SU-DHL-6 (cell line): ENCODE measurements at regions not wholly inside any gene's neighbourhood (a gene's known extent, or its start where the extent isn't known, plus 50 kb on each side); places are given as distances from the start of the nearest gene placed in this dataset.

Experiments
- EZH2phosphoT487 ChIP-seq: fragments of 200-600 bp; sonication (generic), shearing (Covaris generic); conservative IDR thresholded peaks from 2 replicates; pipeline ENCODE4 v1.6.1; 2018; ENCODE audit warnings: mild to moderate bottlenecking, antibody characterized with exemption, low read length, moderate library complexity, mixed read lengths
- TF ChIP-seq, protein P1 (sequence below): fragments of 200-600 bp; sonication (generic); IDR thresholded peaks from one replicate; pipeline ENCODE4 v1.5.1; 2017; ENCODE audit warnings: antibody characterized with exemption, mild to moderate bottlenecking, low read length, moderate library complexity; ENCODE audit not compliant: insufficient read depth, poor library complexity, severe bottlenecking

DNA sequence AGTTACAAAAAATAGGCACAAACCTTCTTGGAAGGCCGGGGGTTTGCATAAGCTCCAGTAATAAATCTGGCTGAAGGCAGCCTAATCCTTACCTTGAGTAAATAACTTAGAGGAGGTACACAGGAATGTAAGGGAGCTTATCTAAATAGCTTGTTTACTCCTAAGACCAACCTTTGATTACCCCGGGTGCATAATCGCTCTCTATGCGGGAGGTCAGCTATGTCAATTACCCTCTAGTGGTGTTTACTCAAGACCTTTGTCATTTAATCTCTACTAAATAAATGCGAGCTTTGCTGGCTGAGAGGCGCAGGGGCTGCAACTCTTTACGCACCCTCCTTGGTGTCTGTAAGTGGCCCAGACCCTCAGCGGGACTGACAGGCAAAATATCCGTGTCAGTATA is 50.2 kb upstream of the MAP9 start:
- TF ChIP-seq, protein P1, sequence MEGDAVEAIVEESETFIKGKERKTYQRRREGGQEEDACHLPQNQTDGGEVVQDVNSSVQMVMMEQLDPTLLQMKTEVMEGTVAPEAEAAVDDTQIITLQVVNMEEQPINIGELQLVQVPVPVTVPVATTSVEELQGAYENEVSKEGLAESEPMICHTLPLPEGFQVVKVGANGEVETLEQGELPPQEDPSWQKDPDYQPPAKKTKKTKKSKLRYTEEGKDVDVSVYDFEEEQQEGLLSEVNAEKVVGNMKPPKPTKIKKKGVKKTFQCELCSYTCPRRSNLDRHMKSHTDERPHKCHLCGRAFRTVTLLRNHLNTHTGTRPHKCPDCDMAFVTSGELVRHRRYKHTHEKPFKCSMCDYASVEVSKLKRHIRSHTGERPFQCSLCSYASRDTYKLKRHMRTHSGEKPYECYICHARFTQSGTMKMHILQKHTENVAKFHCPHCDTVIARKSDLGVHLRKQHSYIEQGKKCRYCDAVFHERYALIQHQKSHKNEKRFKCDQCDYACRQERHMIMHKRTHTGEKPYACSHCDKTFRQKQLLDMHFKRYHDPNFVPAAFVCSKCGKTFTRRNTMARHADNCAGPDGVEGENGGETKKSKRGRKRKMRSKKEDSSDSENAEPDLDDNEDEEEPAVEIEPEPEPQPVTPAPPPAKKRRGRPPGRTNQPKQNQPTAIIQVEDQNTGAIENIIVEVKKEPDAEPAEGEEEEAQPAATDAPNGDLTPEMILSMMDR, result no peak
- no peak for TF ChIP-seq EZH2phosphoT487
